HG03097 (cell line): ENCODE measurements at regions not wholly inside any gene's neighbourhood (a gene's known extent, or its start where the extent isn't known, plus 50 kb on each side); places are given as distances from the start of the nearest gene placed in this dataset.
"Not testable (repeated sequence)": the region's sequence is repeated elsewhere in the genome, so short reads cannot be mapped to it uniquely, and the experiment has no call there.

ENCODE experiments used
- ATAC-seq: cut with Tn5 transposase; IDR thresholded peaks from one replicate; pipeline ENCODE4 v1.9.1; 2021; ENCODE audit not compliant: unreplicated experiment, low FRiP score

GRCh38 chr6:4677751-4678065 is 98.5 kb upstream of the CDYL start:
- no peak for ATAC-seq

GRCh38 chr6:4677011-4677750 is 99.0 kb upstream of the CDYL start:
- no peak for ATAC-seq

GRCh38 chr6:4676016-4676415 is 100.2 kb upstream of the CDYL start:
- ATAC-seq, result no peak

GRCh38 chr6:4675121-4675520 is 101.1 kb upstream of the CDYL start:
- no peak for ATAC-seq

- ATAC-seq, result no peak
Measured at GRCh38 chr6:4673861-4674260, 102.3 kb upstream of the CDYL start.

- no peak for ATAC-seq
Measured at GRCh38 chr6:4672772-4673171, 103.4 kb upstream of the CDYL start.

- ATAC-seq, result no peak
Measured at GRCh38 chr6:4671587-4672115, 104.6 kb upstream of the CDYL start.

GRCh38 chr6:4670824-4671409 is 105.3 kb upstream of the CDYL start:
- no peak for ATAC-seq

- ATAC-seq, result no peak
Measured at GRCh38 chr6:4670290-4670689, 105.9 kb upstream of the CDYL start.

- ATAC-seq, result no peak
Measured at GRCh38 chr6:4668271-4669179, 107.7 kb upstream of the CDYL start.

GRCh38 chr6:4667591-4667990 is 108.6 kb upstream of the CDYL start:
- ATAC-seq, result no peak

- no peak for ATAC-seq
Measured at GRCh38 chr6:4666886-4667513, 109.2 kb upstream of the CDYL start.

GRCh38 chr6:4665489-4666417 is 110.5 kb upstream of the CDYL start:
- no peak for ATAC-seq

- no peak for ATAC-seq
Measured at GRCh38 chr6:4664911-4665310, 111.3 kb upstream of the CDYL start.

- no peak for ATAC-seq
Measured at GRCh38 chr6:4664117-4664626, 112.0 kb upstream of the CDYL start.

- ATAC-seq, result no peak
Measured at GRCh38 chr6:4662886-4663285, 113.3 kb upstream of the CDYL start.

- ATAC-seq, result no peak
Measured at GRCh38 chr6:4661391-4661790, 114.8 kb upstream of the CDYL start.

GRCh38 chr6:4660377-4661321 is 115.6 kb upstream of the CDYL start:
- ATAC-seq, result no peak

GRCh38 chr6:4659719-4660118 is 116.5 kb upstream of the CDYL start:
- ATAC-seq, result not testable (repeated sequence)
